Tibial artery (tissue), 4 donors: ENCODE measurements at regions not wholly inside any gene's neighbourhood (a gene's known extent, or its start where the extent isn't known, plus 50 kb on each side); places are given as distances from the start of the nearest gene placed in this dataset.

Experiments used
- DNase-seq, 2 donors: peaks; one replicate each; pipeline ENCODE4 v3.0.0-alpha.2; 2019
- H3K27ac ChIP-seq, 2 donors: fragments of 200-600 bp; sonication (generic) in 1 of 2; 1 replicate in 1 of 2; 2 replicates in 1 of 2; pipeline ENCODE4 v1.5.1; 2018 to 2019; ENCODE audit warnings: mild to moderate bottlenecking in 1 of 2
- H3K27me3 ChIP-seq, 2 donors: fragments of 200-600 bp; sonication (generic) in 1 of 2; one replicate each; pipeline versions ENCODE4 v1.5.1 to v1.6.0; 2016 to 2019
- H3K36me3 ChIP-seq, 3 donors: fragments of 200-600 bp; sonication (generic) in 2 of 3; one replicate each; pipeline ENCODE4 v1.5.1; 2016 to 2019; ENCODE audit warnings: mild to moderate bottlenecking in 2 of 3
- H3K4me1 ChIP-seq, 4 donors: fragments of 200-600 bp; sonication (generic) in 2 of 4; 1 replicate in 3 of 4; 2 replicates in 1 of 4; pipeline ENCODE4 v1.5.1; 2016 to 2019
- H3K4me3 ChIP-seq, 2 donors: fragments of 200-600 bp; sonication (generic) in 1 of 2; 1 replicate in 1 of 2; 2 replicates in 1 of 2; pipeline ENCODE4 v1.5.1; 2018 to 2019; ENCODE audit warnings: mild to moderate bottlenecking in 2 of 2
- H3K9me3 ChIP-seq, 3 donors: fragments of 200-600 bp; sonication (generic) in 1 of 3; one replicate each; pipeline ENCODE4 v1.5.1; 2016 to 2019
- intact Hi-C: fragments of 100-400 bp; cut with DNase I; formaldehyde crosslinking; loops from one replicate; pipeline ENCODE4 v1.15.0; 2023; ENCODE audit warnings: low total_unique reads
- TF ChIP-seq, protein P1 (sequence below), 2 experiments: fragments of 200-600 bp in 1 of 2; fragments of 450-650 bp in 1 of 2; IDR thresholded peaks; one replicate each; pipeline ENCODE4 v1.5.1; 2017 to 2019; ENCODE audit warnings: antibody characterized with exemption in 2 of 2, mild to moderate bottlenecking in 1 of 2, moderate library complexity in 1 of 2

DNA sequence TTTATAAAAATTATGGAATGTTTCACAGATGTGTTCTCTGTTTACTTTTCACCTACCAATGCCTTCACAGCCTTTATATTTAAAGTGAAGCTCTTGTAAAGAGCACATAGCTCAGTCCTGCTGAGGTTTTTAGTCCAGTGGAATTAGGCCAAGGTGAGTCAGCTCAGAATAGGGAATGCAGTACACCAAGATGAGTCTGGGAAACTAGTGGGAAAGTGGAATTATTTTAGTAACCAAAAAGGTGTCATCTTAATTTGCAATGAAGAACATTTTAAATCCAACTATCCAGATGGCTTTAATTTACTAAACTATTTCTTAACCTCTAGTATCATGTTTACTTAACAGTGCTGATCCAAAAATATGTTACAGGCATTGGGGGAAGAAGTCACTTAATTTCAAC is 236.3 kb upstream of the CTBP2 start:
- Histone ChIP-seq H3K27ac (no peak overlapping the region), H3K4me3 (no peak overlapping the region), H3K4me1 (no peaks in the 10 kb centered on the region), H3K36me3 (no peaks in the 10 kb centered on the region), H3K27me3 (peaks cover 0 to 8% of the 10 kb centered on the region in 2 donors), H3K9me3 (no peaks in the 10 kb centered on the region)
- DNase-seq = no peak
- TF ChIP-seq, protein P1, sequence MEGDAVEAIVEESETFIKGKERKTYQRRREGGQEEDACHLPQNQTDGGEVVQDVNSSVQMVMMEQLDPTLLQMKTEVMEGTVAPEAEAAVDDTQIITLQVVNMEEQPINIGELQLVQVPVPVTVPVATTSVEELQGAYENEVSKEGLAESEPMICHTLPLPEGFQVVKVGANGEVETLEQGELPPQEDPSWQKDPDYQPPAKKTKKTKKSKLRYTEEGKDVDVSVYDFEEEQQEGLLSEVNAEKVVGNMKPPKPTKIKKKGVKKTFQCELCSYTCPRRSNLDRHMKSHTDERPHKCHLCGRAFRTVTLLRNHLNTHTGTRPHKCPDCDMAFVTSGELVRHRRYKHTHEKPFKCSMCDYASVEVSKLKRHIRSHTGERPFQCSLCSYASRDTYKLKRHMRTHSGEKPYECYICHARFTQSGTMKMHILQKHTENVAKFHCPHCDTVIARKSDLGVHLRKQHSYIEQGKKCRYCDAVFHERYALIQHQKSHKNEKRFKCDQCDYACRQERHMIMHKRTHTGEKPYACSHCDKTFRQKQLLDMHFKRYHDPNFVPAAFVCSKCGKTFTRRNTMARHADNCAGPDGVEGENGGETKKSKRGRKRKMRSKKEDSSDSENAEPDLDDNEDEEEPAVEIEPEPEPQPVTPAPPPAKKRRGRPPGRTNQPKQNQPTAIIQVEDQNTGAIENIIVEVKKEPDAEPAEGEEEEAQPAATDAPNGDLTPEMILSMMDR (IDR thresholded peaks at IDR 0.05) = no peak
- intact Hi-C loops = no loop called here

DNA sequence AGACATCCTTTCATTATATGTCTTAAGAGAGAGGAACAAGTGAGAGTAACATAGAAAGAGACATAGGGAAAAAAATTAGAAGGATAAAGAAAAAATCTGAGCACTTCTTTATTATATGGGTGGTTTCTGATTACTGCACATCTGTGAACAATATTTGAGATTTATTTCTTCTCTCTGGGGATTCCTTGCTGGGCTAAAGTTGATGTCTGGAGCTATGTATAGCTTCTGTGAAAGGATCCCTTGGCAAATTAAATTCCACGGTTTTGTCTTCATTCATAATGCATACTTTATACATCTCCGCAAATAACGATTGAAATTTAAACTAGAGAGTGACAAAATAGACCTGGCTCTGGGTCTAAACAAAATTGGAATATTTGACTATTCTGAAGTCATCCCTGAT is 232.2 kb upstream of the CTBP2 start:
- TF ChIP-seq, protein P1 (IDR thresholded peaks at IDR 0.05) = no peak
- H3K9me3 ChIP-seq = peaks cover 0 to 14% (median 11%) of the 10 kb centered on the region in 3 donors
- no peak overlapping the region for H3K27ac ChIP-seq
- H3K4me3 ChIP-seq = no peak overlapping the region
- H3K4me1 ChIP-seq = no peaks in the 10 kb centered on the region
- DNase-seq = no peak
- peaks cover 0 to 3% of the 10 kb centered on the region in 2 donors for H3K27me3 ChIP-seq
- intact Hi-C loops = no loop called here
- H3K36me3 ChIP-seq = no peaks in the 10 kb centered on the region

DNA sequence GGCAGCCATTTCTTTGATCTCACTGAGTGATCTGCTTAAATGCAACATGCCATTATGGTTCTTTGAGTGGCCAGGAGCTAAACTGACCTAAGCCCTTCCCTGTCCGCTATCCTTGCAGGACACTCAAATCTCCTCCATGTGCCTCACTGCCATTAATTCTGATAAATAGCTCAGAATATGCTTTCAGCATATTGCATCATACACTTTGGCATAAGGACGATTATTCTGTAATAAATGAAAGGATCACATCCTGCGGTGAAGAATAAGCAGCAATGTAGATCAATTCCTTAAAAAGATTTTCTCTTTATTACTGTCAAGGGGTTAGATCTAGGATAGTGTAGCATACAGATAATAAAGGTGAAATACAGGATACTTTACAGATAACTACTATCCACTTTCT is 231.8 kb upstream of the CTBP2 start:
- DNase-seq = no peak
- Histone ChIP-seq H3K27me3 (peaks cover 0 to 3% of the 10 kb centered on the region in 2 donors), H3K4me3 (no peak overlapping the region), H3K4me1 (no peaks in the 10 kb centered on the region), H3K36me3 (no peaks in the 10 kb centered on the region), H3K27ac (no peak overlapping the region), H3K9me3 (peaks cover 0 to 14% (median 11%) of the 10 kb centered on the region in 3 donors)
- TF ChIP-seq, protein P1 (IDR thresholded peaks at IDR 0.05) = no peak
- intact Hi-C loops = no loop called here

DNA sequence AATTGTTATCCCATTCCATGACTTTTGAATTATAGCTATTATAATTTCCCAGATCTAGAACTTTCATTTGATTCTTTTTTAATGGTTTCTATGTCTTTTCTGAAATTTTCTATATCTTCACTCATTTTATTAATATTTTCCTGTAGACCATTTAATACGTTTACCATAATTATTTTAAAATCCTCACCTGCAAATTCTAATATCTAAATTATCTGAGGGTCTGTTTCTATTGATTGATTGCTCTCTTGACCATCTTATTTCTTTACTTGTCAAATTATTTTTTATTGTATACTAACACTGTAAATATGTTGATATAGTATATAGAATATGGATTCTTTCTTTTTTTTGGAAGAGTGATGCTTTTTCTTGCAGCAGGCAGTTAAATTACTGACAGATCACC is 229.3 kb upstream of the CTBP2 start:
- H3K27ac ChIP-seq = no peak overlapping the region
- no peaks in the 10 kb centered on the region for H3K36me3 ChIP-seq
- TF ChIP-seq, protein P1 (IDR thresholded peaks at IDR 0.05) = no peak
- intact Hi-C loops = loop anchor here (5.0 kb wide), 1 partner anchor 1407 kb away; no protein-coding TSS in a partner anchor
- H3K4me1 ChIP-seq = no peaks in the 10 kb centered on the region
- peaks cover 0 to 8% of the 10 kb centered on the region in 2 donors for H3K27me3 ChIP-seq
- no peak for DNase-seq
- no peak overlapping the region for H3K4me3 ChIP-seq
- H3K9me3 ChIP-seq = peaks cover 0 to 14% (median 11%) of the 10 kb centered on the region in 3 donors

DNA sequence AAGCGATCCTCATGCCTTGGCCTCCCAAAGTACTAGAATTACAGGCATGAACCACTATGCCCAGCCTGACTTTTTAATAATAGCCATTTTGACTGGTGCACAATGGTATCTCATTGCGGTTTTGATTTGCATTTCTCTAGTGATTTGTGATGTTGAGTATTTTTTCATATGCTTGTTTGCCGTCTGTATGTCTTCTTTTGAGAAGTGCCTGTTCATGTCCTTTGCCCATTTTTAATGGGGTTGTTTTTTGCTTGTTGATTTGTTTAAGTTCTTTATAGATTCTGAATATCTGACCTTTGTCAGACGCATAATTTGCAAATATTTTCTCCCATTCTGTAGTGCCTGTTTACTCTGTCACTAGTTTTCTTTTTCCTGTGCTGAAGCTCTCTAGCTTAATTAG is 219.2 kb upstream of the CTBP2 start:
- Histone ChIP-seq H3K36me3 (no peaks in the 10 kb centered on the region), H3K27me3 (peaks cover 0 to under 1% of the 10 kb centered on the region in 2 donors), H3K4me1 (no peaks in the 10 kb centered on the region), H3K4me3 (no peak overlapping the region), H3K27ac (no peak overlapping the region), H3K9me3 (peaks cover 0 to 13% (median 0%) of the 10 kb centered on the region in 3 donors)
- DNase-seq = no peak
- intact Hi-C loops = no loop called here
- TF ChIP-seq, protein P1 (IDR thresholded peaks at IDR 0.05) = no peak

DNA sequence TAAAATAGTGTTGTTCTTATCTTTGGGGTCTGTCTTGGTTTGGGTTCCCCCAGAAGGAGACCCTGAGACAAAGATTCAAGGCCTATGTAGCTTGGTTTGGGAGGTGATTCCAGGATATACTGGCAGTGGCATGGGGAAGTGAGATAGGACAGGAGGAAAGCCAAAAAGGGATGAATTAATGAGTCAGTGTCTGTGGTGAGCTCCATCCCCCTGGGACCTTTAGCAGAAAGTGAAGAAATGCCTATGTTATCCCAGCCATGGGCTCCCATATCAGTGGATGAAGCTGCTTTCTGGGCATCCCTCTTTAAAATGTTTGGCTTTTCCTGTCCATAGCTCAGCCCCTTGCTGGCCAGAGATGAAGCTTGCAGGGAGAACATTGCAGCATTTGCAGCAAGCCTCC is 217.0 kb upstream of the CTBP2 start:
- intact Hi-C loops = no loop called here
- no peaks in the 10 kb centered on the region for H3K36me3 ChIP-seq
- no peaks in the 10 kb centered on the region for H3K4me1 ChIP-seq
- TF ChIP-seq, protein P1 (IDR thresholded peaks at IDR 0.05) = no peak
- H3K9me3 ChIP-seq = peaks cover 0 to 7% (median 0%) of the 10 kb centered on the region in 3 donors
- no peak for DNase-seq
- no peaks in the 10 kb centered on the region for H3K27me3 ChIP-seq
- H3K27ac ChIP-seq = no peak overlapping the region
- H3K4me3 ChIP-seq = no peak overlapping the region
